Spleen (tissue), 7 donors: ENCODE measurements at regions not wholly inside any gene's neighbourhood (a gene's known extent, or its start where the extent isn't known, plus 50 kb on each side); places are given as distances from the start of the nearest gene placed in this dataset.

Source experiments
- POLR2A ChIP-seq, 3 donors: fragments of 450-650 bp; IDR thresholded peaks; one replicate each; pipeline ENCODE4 v1.5.1; 2017; ENCODE audit warnings: antibody characterized with exemption in 3 of 3, mild to moderate bottlenecking in 1 of 3
- POLR2AphosphoS5 ChIP-seq, 3 donors: sonication (generic); formaldehyde crosslinking; IDR thresholded peaks; one replicate each; pipeline ENCODE4 v1.5.1; 2017; ENCODE audit warnings: antibody characterized with exemption in 3 of 3
- TF ChIP-seq, protein P1 (sequence below), 11 experiments: fragments of 200-600 bp in 7 of 11; fragments of 450-650 bp in 4 of 11; sonication (generic) in 4 of 11; IDR thresholded peaks in 8 of 11; conservative IDR thresholded peaks in 3 of 11; 1 replicate in 7 of 11; 2 replicates in 4 of 11; pipeline versions ENCODE4 v1.4.0 to v1.8.0; 2016 to 2021; ENCODE audit warnings: antibody characterized with exemption in 11 of 11, inconsistent platforms in 4 of 11, mild to moderate bottlenecking in 1 of 11
- donor health status: DM: no; HTN: no; CAD: no; lungs with moderate emphysema.
- donor health status: DM: no; HTN: no; CAD: no.
- donor health status: DM: no; HTN: no; CAD: no.

DNA sequence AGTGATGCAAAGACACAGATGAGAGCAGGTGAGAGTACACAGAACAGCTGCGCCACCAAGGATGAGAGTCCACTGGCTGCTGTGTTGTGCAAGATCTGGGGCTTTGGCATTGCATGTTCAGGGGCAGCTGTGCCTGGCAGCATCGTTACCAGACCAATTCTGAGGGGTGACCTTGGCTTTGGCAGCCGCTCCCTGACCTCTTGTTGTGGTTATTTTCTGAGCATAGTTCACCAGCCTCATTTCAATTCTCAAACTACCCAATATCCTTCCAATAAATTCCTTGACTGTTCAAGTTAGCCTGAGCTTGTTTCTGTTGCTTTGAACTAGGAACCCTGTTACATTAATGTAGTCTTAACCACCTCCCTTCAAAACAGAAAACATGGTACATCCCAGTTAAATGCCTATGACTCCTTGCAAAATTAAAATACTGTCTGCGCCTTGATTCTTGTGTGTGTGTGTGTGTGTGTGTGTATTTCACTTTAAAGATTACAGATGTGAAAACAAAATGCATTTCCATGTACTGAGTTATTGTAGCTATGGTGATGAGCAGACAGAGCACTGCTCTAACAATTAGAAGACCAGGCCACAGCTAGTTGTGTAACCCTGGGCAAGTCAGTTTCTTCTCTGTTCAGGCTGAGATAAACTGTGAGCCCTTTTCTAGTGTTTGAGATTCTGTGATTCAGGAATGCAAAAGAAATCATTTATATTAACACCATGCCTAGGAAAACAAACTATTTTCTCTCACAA is 106.3 kb upstream of the GUCA2B start:
- TF ChIP-seq, protein P1, sequence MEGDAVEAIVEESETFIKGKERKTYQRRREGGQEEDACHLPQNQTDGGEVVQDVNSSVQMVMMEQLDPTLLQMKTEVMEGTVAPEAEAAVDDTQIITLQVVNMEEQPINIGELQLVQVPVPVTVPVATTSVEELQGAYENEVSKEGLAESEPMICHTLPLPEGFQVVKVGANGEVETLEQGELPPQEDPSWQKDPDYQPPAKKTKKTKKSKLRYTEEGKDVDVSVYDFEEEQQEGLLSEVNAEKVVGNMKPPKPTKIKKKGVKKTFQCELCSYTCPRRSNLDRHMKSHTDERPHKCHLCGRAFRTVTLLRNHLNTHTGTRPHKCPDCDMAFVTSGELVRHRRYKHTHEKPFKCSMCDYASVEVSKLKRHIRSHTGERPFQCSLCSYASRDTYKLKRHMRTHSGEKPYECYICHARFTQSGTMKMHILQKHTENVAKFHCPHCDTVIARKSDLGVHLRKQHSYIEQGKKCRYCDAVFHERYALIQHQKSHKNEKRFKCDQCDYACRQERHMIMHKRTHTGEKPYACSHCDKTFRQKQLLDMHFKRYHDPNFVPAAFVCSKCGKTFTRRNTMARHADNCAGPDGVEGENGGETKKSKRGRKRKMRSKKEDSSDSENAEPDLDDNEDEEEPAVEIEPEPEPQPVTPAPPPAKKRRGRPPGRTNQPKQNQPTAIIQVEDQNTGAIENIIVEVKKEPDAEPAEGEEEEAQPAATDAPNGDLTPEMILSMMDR (IDR thresholded peaks at IDR 0.05 in 8 of 11, conservative IDR thresholded peaks at IDR 0.05 in 3 of 11): no peak
- TF ChIP-seq POLR2A (IDR thresholded peaks at IDR 0.05): no peak
- TF ChIP-seq POLR2AphosphoS5 (IDR thresholded peaks at IDR 0.05): no peak
